NCI-H460 (cell line): ENCODE measurements at regions not wholly inside any gene's neighbourhood (a gene's known extent, or its start where the extent isn't known, plus 50 kb on each side); places are given as distances from the start of the nearest gene placed in this dataset.
"Not testable (repeated sequence)": the region's sequence is repeated elsewhere in the genome, so short reads cannot be mapped to it uniquely, and the experiment has no call there.

Source experiments
- DNase-seq: peaks from one replicate; pipeline ENCODE4 v3.0.0-alpha.2; 2016; ENCODE audit warnings: low read depth; ENCODE audit errors: extremely low read depth

DNA sequence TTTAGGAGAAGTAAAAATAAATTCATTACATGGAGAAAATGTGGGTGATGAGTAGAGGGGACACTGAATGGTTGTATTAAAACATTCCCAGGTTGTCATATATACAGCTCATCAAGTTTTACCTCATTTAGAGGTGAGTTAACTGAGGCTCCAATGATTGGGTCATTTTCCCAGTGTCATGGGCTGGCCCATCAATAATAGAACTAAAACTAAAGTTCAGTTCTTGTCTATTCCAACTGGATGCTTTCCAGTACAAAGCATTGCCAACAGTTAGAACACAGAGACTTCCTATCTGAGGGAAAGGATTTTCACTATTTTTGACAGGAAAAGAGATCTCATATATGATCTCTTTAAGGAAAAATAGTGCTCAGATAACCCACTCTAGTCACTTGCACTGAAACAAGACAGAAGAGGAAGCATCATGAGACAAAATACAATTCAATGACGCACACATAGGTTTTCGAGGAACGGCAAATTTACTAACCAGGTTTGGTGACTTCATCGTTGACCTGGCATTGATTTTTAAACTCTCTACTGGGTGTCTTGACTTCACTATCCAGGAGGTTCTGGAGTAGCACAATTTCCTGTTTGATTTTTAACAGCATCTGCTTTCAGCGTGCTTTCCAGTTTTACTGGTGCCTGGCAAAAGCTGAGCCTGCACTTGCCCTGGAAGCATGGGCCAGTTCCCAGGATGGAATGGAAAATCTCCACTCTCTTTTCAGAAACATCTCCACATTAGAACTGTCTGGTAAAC, 195.5 kb upstream of the FBXL4 start:
- no peak for DNase-seq

GRCh38 chr6:99141906-99142305, 194.2 kb upstream of the FBXL4 start:
- DNase-seq = not testable (repeated sequence)

DNA sequence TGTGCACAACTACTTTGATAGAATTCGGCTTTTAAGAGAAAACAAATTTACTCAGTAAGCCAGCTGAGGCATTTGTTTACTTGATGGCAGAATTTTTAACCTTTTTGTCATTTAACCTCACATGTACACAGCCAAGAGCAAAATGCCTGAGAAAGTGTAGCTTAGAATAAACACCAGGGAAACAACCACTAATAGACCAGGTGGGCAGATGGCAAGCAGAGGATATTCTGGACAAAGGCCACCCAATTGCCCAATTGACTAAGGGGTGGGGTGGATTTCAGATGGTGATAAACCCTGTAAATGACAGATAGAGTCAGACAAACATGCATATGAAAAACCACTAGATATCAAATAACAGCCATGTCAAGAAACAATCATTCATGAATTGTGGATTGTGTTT, 190.7 kb upstream of the FBXL4 start:
- DNase-seq = no peak

DNA sequence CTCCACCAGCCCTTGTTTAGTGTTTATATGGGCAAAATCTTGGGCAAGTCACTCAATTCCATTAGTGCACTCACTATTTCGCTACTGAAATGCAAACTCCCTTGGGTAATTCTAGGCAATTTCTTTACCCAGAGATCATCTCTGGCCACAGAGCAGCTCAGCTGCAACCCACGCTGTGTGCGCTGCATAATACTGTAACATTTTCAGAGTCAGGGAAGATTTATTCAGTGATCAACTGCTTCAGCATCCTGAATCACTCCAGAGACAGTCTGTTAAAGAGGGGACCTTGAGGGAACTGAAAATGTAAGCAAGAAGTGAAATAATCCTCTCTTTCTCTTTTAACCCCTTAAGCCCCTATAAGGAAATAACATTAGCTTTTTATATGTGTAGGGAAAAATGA, 189.6 kb upstream of the FBXL4 start:
- no peak for DNase-seq

GRCh38 chr6:99136488-99136887, 188.7 kb upstream of the FBXL4 start:
- DNase-seq = no peak

- DNase-seq = no peak
Measured at GRCh38 chr6:99132026-99132635, 184.4 kb upstream of the FBXL4 start.

DNA sequence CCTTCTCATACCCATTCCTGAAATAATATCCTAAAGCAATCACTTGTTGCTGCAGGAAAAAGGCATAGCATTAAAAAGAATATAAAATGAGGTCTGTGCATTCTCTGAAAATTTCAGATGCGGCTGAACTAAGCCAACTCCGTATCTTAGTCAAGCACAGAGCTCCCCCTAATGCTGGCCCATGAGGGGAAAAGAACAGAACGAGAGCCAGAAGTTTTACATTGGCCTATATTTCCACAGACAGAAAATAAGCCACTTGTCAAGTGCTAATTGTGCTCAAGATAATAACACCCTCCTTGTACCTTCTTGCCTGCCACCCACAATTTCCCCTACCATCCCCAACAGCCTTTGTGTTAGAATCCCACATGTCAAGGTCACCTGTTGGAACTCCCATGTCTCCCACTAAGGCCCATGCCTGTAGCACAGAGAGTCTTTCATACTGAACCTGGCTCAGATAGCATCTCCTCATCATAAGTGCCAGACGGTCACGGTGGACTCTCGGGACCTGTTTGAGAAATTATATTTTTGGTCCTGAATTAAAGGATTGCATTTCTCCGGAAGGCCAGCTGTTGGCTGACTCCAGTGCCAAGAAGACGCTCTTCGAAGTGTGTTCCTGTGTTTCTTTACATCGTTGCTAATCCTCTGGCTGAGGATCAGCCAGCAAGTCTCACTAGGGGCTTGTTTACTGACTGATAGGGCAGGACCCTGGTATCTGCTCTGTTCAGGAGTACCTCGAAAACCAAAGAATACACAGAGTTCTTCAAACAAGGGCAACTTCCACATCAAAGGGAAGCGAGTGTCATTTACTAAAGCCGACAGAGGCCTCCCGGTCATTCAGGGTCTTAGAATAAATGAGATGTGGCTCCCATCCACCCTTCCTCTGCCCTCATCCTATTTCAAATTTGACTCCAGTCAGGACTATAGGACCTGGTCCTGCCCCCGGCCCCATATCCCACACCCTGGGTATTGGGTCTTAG, 183.4 kb upstream of the FBXL4 start:
- DNase-seq = no peak

- DNase-seq = no peak
Measured at GRCh38 chr6:99129835-99130234, 182.1 kb upstream of the FBXL4 start.

- DNase-seq = no peak
Measured at GRCh38 chr6:99121748-99122147, 174.0 kb upstream of the FBXL4 start.

DNA sequence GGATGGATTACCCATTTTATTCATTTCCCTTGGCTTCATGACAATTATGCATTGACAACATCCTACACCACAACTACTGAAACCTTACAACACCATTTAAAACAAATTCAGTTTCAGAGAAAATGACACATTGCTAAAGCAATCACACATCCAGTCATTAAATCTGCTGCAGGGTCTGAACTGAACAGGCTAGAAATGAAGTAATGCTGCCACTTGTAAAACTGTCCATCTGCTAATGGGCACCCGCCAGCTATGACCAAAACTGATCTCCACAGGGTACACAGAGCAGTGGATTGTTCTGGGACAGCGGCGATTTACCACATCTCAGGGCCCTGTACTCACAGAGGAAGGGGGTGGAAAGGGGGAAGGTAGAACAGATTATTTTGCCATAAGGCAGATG, 172.9 kb upstream of the FBXL4 start:
- no peak for DNase-seq

DNA sequence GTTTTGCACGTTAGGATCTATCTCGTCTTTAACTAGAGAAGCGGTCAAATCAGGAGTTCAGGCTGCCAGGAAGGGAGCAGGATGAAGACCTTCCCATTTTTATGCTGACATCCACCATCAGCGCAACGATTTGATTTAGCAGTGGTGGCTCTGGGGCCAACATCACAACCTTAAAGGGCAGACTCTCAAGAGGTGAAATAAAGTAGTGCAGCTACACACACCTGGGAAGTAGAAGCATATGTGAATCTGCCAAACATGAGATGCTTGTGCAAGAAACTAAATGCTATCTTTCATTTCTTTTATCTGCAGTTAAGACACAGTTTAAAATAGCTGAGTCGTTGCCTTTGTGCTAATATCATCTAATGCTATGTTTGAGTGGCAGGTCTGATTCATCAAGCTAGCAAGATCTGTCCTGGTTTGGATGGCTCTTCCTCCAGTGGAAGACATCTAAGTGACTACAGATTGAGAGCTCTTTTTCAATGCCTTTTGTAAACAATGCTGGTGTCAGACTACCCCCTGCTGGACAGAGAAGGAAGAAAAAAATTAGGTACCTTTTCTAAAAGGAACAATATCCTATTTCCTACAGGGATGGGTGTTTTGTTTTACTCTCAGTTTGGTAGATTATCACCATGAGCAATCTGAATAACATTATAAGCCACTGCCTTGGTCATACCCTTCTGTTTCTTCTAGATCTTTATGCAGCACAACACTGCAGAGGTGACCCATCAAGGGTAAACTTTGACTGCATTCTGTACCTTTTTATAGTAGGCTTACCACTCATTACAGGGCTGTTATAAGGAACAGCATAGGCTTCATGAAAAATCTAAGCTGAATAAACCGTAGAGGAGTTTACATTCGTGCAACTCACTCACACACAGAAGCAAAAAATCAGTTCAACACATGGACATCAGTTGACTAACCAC, 171.6 kb upstream of the FBXL4 start:
- peak; percentile 52 for DNase-seq

DNA sequence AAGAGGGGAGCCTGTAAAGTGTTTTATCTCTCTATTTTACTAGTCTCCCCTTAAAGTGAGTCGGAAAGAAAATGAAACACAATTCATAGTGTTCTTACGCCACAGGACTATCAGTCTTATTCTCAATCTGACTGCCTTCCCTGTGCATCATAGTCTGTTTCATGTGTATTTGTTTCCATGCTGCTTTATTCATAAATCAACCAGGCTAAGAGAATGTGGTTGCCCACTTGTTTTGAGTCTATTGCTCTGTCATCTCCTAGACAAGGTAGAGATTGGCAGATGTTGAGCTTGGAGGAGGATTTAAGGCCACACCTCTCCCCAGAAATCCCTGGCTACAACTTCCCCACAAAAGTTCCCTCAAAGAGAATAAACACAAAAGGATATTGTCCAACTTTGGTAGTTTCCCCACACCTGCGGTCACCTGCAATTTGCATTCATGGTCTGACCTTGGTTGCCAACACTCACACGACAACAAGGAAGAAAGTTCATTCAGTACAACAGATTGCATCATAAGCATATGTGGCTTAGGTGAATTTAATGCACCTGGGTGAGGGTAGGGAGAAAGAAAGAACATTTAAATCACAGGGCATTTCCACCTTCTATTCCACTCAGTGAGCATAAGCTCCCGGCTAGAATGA, 167.1 kb upstream of the FBXL4 start:
- DNase-seq = no peak

DNA sequence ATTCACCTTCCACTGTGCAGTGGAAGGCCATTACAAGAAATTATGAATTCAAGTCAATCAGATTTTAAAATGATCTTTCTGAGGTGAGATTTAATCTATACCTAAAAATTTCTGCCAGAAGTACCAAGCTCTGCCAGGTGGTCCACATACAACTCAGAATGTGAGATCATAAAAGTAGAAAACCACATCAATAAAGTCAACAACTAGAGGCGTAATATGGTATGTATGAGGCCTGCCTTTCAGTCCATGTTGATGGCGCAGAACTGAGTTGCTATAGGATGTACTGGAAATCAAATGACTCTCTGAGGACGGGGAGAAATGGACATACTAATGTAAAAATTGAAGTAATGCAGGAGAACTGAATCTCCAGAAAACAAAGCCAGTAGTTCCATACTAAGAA, 163.8 kb upstream of the FBXL4 start:
- no peak for DNase-seq

DNA sequence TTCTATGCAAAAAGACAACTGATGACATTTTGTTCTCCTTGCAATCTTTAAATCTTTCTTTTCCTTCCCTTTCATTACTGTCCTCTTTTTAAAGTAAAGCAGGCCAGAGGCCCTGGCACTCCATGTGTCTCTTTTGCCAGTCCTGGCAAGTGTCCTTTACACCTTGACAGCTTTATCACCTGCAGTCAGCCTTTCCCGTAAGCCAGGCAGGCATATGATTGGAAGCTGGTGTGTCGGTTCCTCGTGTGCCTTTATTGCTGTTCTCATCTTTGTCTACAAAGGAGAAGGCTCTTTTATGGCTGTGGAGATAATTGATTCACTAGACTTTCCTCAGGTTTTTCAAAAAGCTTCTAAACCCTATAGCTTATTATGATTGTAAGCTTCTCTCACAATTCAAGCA, 162.3 kb upstream of the FBXL4 start:
- DNase-seq = no peak

DNA sequence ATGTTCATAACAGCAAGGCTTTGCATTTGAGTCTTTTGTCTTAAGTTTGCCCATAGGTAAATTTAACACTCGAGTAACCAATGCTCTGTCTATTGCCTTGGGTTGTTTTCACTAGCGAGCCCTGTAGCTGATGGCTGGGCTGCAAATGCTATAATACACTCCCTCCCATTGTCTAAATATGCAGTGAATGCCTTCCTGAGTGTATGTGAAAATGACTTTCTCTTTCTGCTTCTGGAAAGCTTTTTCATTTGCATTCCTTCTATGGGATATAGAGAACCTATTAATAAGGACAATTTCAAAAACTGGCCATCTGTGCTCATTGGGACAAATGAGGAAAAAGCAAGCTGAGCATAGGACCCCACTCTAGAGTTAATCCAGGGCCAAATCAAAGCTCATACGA, 156.5 kb upstream of the FBXL4 start:
- DNase-seq = no peak

DNA sequence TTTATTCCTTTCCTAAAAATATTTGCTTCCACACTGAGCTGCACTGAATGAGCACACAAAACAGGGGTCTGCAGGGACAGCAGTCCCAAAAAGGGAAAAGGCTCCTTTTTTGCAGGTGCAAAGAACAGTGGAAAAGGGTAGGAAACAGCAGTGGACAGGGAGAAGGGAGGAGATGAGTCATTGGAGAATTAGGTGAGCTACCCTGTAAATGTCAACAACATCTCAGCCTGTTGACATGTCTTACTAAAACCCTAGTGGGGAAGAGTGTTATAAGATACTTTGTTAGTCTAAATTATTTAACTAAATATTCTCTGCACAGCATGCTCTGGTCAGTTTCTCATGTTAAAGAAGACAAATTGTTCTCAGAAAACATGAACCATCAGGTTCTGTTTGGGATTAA, 151.5 kb upstream of the FBXL4 start:
- DNase-seq = no peak

DNA sequence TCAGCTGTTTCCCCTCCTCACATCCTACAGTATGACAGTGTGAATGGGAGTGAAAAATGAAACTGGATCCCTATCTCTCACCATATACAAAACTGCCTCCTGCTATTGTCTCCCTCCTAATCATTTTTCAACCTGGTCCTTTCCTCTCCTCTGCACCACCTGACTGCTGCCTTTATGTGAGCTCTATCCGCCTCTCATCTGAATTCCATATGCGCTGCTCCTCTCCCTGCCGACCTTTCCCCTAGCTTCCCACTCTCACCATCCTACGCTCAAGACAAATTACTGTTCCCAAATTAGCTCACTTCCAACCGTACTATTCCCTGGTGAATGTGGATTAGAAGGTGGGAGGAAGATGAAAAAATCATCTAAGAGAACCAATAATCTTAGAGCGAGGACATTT, 148.4 kb upstream of the FBXL4 start:
- no peak for DNase-seq

DNA sequence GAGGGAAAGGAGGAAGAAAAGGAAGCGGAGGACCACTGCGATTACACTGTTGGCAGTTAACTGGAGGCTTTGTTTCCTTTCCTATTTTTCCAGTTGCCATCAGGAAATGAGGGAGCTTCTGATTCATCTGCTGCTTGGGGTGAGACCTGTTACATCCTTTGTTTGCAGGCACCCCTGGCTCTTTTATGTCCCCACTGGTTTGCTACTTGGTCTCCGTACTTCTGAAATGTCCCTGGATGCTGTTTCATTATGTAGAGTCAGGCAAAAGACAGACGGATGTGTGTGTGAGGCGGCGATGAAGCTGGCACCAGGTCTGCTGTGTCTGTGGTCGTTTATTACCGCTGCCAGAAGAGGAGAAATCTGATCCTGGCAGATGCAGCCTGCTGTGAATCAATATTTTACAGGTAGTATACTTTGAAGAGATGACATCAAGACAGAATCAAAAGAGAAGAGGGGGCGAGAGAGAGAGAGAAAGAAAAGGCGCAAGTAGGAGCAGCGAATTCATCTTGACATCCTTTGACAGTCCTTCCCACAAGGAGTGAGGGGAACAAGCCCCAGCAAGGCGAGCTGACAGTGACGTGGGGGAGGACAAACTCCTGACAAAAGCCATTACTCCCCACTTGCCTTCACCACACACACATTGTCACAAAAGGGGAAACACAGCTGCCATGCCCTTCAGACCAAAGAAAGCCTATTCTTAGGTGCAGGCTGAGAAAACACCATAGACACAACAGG, 145.9 kb upstream of the FBXL4 start:
- DNase-seq = no peak

DNA sequence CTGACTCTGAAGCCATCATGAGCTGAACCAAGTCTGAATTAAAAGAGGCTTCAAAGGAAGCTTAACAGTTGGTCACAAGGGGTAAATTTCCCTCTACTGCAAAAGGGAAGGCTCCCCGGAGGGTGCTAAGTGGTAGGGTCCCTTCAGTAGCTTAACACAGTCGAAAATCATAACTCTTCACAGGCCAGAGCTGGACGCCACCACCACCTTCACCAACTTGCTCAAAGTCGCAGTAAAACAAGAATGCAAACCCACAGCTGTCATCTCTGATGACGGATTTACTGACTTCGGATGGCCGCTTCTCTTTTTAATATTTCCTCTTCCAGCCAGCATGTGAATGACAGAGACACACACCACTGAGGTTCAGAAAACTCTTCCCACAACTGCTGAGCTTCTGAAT, 144.7 kb upstream of the FBXL4 start:
- no peak for DNase-seq
